B cell (primary cell): ENCODE measurements at regions not wholly inside any gene's neighbourhood (a gene's known extent, or its start where the extent isn't known, plus 50 kb on each side); places are given as distances from the start of the nearest gene placed in this dataset.

Experiments
- ATAC-seq: fragments of 200-7000 bp; cut with Tn5 transposase; one replicate; pipeline ENCODE4 v1.10.0; 2021; ENCODE audit warnings: low read depth, mild to moderate bottlenecking, moderate number of reproducible peaks, moderate library complexity
- CTCF ChIA-PET: fragments of 350-600 bp; sonication (Branson Sonifier 250); formaldehyde crosslinking; loops from one replicate; lab custom pipeline; 2021; ENCODE audit warnings: antibody characterized with exemption, inconsistent platforms; lab: Charles Lee
- POLR2A ChIA-PET: fragments of 350-600 bp; sonication (Branson Sonifier 250); formaldehyde crosslinking; loops from one replicate; lab custom pipeline; 2021; ENCODE audit warnings: antibody characterized with exemption; lab: Charles Lee
- DNase-seq: peaks from one replicate; pipeline ENCODE4 v3.0.0; 2013
- H2AFZ ChIP-seq: 2 replicates; pipeline ENCODE4 v1.6.1; 2012; ENCODE audit warnings: mild to moderate bottlenecking, low read depth, low read length; ENCODE audit not compliant: insufficient read depth, poor library complexity, severe bottlenecking
- H3K27ac ChIP-seq, 2 donors: 1 replicate in 1 of 2; 2 replicates in 1 of 2; pipeline ENCODE4 v1.5.1; 2012 to 2013; ENCODE audit warnings: low read length in 2 of 2, mild to moderate bottlenecking in 2 of 2, moderate library complexity in 1 of 2
- H3K27me3 ChIP-seq, 4 experiments: fragments of 200-600 bp in 1 of 4; sonication (generic) in 1 of 4; replicated peaks in 1 of 4; 1 replicate in 2 of 4; 2 replicates in 2 of 4; pipeline versions ENCODE4 v1.6.1 to v1.7.0; 2013 to 2016; ENCODE audit warnings: low read length in 3 of 4, mild to moderate bottlenecking in 2 of 4, mixed read lengths in 1 of 4, moderate library complexity in 1 of 4; ENCODE audit not compliant: insufficient read depth in 4 of 4, control insufficient read depth in 3 of 4; ENCODE audit errors: control extremely low read depth in 1 of 4
- H3K36me3 ChIP-seq, 2 experiments: replicated peaks in 1 of 2; 1 replicate in 1 of 2; 2 replicates in 1 of 2; pipeline versions ENCODE4 v1.6.1 to v1.7.1; 2013; ENCODE audit warnings: low read length in 1 of 2; ENCODE audit not compliant: insufficient read depth in 2 of 2, control insufficient read depth in 1 of 2; ENCODE audit errors: control extremely low read depth in 1 of 2, extremely low read depth in 1 of 2
- H3K4me1 ChIP-seq, 2 donors: fragments of 200-600 bp in 1 of 2; sonication (generic) in 1 of 2; 1 replicate in 1 of 2; 2 replicates in 1 of 2; pipeline versions ENCODE4 v1.5.1 to v1.6.1; 2013 to 2017; ENCODE audit warnings: low read length in 2 of 2; ENCODE audit not compliant: control insufficient read depth in 2 of 2, insufficient read depth in 2 of 2
- H3K4me2 ChIP-seq: replicated peaks from 2 replicates; pipeline ENCODE3; 2012; ENCODE audit warnings: mild to moderate bottlenecking, low read depth, low read length; ENCODE audit not compliant: poor library complexity, severe bottlenecking
- H3K4me3 ChIP-seq, 5 experiments: fragments of 200-600 bp in 1 of 5; sonication (generic) in 1 of 5; 1 replicate in 3 of 5; 2 replicates in 2 of 5; pipeline versions ENCODE4 v1.5.1 to v1.7.0; 2011 to 2016; ENCODE audit warnings: low read length in 4 of 5, mild to moderate bottlenecking in 4 of 5, low read depth in 2 of 5, control low read depth in 1 of 5, moderate library complexity in 1 of 5; ENCODE audit not compliant: insufficient read depth in 1 of 5; ENCODE audit errors: control extremely low read depth in 1 of 5, extremely low read depth in 1 of 5
- H3K79me2 ChIP-seq: fragments of 200-600 bp; sonication (generic); one replicate; pipeline ENCODE4 v1.6.0; 2016; ENCODE audit warnings: low read length; ENCODE audit not compliant: control insufficient read depth, insufficient read depth
- H3K9ac ChIP-seq: fragments of 200-600 bp; sonication (generic); 2 replicates; pipeline ENCODE4 v1.6.1; 2017; ENCODE audit warnings: mild to moderate bottlenecking, low read length, moderate library complexity
- H3K9me3 ChIP-seq, 3 donors: one replicate each; pipeline versions ENCODE4 v1.6.1 to v1.7.1; 2013; ENCODE audit warnings: low read length in 2 of 3; ENCODE audit not compliant: control insufficient read depth in 2 of 3, insufficient read depth in 1 of 3; ENCODE audit errors: control extremely low read depth in 1 of 3
- H4K20me1 ChIP-seq: 2 replicates; pipeline ENCODE4 v1.6.0; 2012; ENCODE audit warnings: mild to moderate bottlenecking, low read length; ENCODE audit not compliant: insufficient read depth, control insufficient read depth, poor library complexity, severe bottlenecking
- H3K27ac Mint-ChIP-seq: one replicate; pipeline ENCODE4 v1.8.0; 2021; ENCODE audit warnings: mixed read lengths
- H3K27me3 Mint-ChIP-seq: one replicate; pipeline ENCODE4 v1.8.0; 2021; ENCODE audit warnings: mixed read lengths
- H3K4me1 Mint-ChIP-seq: one replicate; pipeline ENCODE4 v1.8.0; 2021; ENCODE audit warnings: mixed read lengths
- H3K4me3 Mint-ChIP-seq: one replicate; pipeline ENCODE4 v1.8.0; 2021; ENCODE audit warnings: mixed read lengths
- H3K9me3 Mint-ChIP-seq: one replicate; pipeline ENCODE4 v1.8.0; 2022; ENCODE audit warnings: mixed read lengths; ENCODE audit not compliant: insufficient read depth
- EZH2 ChIP-seq: IDR thresholded peaks from 2 replicates; pipeline ENCODE4 v1.6.1; 2012; ENCODE audit warnings: borderline replicate concordance, low read depth, mild to moderate bottlenecking, moderate library complexity, low read length; ENCODE audit not compliant: insufficient read depth, poor library complexity, severe bottlenecking
- WGBS: methylation state at CpG from one replicate; pipeline ENCODE4 v1.1.5; 2013; ENCODE audit warnings: missing lambda C conversion rate; ENCODE audit not compliant: insufficient coverage; 5-methylcytosine and 5-hydroxymethylcytosine counted together
- intact Hi-C: fragments of 100-400 bp; cut with micrococcal nuclease; formaldehyde crosslinking; loops from one replicate; pipeline ENCODE4 v1.10.0; 2022
- TF ChIP-seq, protein P1 (sequence below): fragments of 200-600 bp; IDR thresholded peaks from one replicate; pipeline ENCODE4 v1.8.0; 2022; ENCODE audit warnings: antibody characterized with exemption, mild to moderate bottlenecking

DNA sequence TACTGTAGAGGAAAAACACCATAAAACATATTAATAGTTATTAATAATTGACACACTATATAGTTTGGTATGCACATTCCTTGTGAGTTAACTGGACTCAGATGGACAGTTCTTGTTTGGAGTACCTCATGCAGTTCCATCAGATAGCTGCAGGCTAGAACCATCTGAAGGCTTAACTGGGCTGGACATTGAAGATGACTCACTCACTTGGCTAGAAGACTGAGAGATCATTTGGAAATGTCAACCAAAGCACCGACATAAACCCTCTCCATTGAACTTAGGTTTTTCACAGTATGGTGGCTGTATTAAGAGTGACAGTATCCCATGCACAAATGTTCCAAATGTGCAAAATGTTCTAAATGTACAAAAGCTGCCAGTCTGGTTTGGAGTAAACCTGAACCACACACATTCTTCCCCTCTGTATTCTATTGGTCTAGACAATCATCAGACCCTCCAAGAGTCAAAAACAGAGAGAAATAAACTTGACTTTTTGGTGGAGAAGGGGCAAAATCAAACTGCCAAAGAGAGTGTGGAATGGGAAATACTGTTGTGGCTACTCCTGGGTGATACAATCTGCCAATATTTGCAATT lies 708.4 kb downstream of the KCNT2 start:
- Mint-ChIP-seq H3K4me1 (no peaks in the 10 kb centered on the region), H3K27ac (no peak overlapping the region), H3K4me3 (no peak overlapping the region), H3K27me3 (no peaks in the 10 kb centered on the region), H3K9me3 (no peaks in the 10 kb centered on the region)
- ChIA-PET POLR2A (no interaction called here), CTCF (no interaction called here)
- TF ChIP-seq, protein P1, sequence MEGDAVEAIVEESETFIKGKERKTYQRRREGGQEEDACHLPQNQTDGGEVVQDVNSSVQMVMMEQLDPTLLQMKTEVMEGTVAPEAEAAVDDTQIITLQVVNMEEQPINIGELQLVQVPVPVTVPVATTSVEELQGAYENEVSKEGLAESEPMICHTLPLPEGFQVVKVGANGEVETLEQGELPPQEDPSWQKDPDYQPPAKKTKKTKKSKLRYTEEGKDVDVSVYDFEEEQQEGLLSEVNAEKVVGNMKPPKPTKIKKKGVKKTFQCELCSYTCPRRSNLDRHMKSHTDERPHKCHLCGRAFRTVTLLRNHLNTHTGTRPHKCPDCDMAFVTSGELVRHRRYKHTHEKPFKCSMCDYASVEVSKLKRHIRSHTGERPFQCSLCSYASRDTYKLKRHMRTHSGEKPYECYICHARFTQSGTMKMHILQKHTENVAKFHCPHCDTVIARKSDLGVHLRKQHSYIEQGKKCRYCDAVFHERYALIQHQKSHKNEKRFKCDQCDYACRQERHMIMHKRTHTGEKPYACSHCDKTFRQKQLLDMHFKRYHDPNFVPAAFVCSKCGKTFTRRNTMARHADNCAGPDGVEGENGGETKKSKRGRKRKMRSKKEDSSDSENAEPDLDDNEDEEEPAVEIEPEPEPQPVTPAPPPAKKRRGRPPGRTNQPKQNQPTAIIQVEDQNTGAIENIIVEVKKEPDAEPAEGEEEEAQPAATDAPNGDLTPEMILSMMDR: no peak
- no peak for TF ChIP-seq EZH2
- Histone ChIP-seq H3K4me2 (no peak overlapping the region), H3K36me3 (no peaks in the 10 kb centered on the region), H3K4me3 (no peak overlapping the region), H3K9me3 (no peaks in the 10 kb centered on the region), H4K20me1 (no peaks in the 10 kb centered on the region), H3K79me2 (no peaks in the 10 kb centered on the region), H3K27me3 (no peaks in the 10 kb centered on the region), H3K9ac (no peak overlapping the region), H3K4me1 (no peaks in the 10 kb centered on the region), H3K27ac (no peak overlapping the region), H2AFZ (no peak overlapping the region)
- ATAC-seq: no peak
- intact Hi-C loops: no loop called here
- DNase-seq: no peak
- no CpG with 5 or more reads among the region's 1 CpG for WGBS

DNA sequence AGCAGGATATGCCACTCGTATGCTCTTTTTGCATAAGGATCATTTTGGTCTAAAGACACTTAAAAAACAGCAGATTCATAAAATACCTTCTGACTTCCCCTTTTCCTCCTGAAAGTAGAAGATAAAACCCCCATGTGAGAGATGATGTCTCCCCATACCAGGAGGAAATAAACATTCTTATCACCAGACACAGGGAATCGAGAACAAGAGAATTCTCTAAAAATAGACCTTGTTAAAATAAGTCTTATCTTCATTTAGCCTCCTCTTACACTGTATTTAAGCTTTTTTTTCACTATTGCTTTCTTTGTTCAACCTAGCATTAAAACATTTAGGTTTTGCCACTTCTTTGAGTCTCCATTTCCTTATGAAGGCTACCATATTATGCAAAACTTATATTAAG lies 709.3 kb downstream of the KCNT2 start:
- Histone ChIP-seq H3K4me3 (no peak overlapping the region), H4K20me1 (no peaks in the 10 kb centered on the region), H3K9me3 (no peaks in the 10 kb centered on the region), H3K4me2 (no peak overlapping the region), H2AFZ (no peak overlapping the region), H3K4me1 (no peaks in the 10 kb centered on the region), H3K36me3 (no peaks in the 10 kb centered on the region), H3K27me3 (no peaks in the 10 kb centered on the region), H3K27ac (no peak overlapping the region), H3K79me2 (no peaks in the 10 kb centered on the region), H3K9ac (no peak overlapping the region)
- TF ChIP-seq EZH2: no peak
- TF ChIP-seq, protein P1: no peak
- intact Hi-C loops: no loop called here
- Mint-ChIP-seq H3K9me3 (no peaks in the 10 kb centered on the region), H3K27me3 (no peaks in the 10 kb centered on the region), H3K27ac (no peak overlapping the region), H3K4me1 (no peaks in the 10 kb centered on the region), H3K4me3 (no peak overlapping the region)
- POLR2A ChIA-PET: no interaction called here
- DNase-seq: no peak
- CTCF ChIA-PET: no interaction called here
- no CpG with 5 or more reads among the region's 2 CpGs for WGBS
- ATAC-seq: no peak
